GM21528 (cell line): ENCODE measurements at regions not wholly inside any gene's neighbourhood (a gene's known extent, or its start where the extent isn't known, plus 50 kb on each side); places are given as distances from the start of the nearest gene placed in this dataset.

Experiments used
- ATAC-seq: cut with Tn5 transposase; IDR thresholded peaks from one replicate; pipeline ENCODE4 v1.9.1; 2021; ENCODE audit warnings: mild to moderate bottlenecking, moderate library complexity; ENCODE audit not compliant: unreplicated experiment, low FRiP score

GRCh38 chr3:195003006-195003892 lies 267.7 kb downstream of the XXYLT1 start:
- ATAC-seq: no peak

- ATAC-seq: no peak
Observed at GRCh38 chr3:195003893-195004289, 267.1 kb downstream of the XXYLT1 start.

- no peak for ATAC-seq
Observed at GRCh38 chr3:195004512-195005250, 266.3 kb downstream of the XXYLT1 start.

GRCh38 chr3:195005251-195005620 lies 265.7 kb downstream of the XXYLT1 start:
- no peak for ATAC-seq

- no peak for ATAC-seq
Observed at GRCh38 chr3:195005759-195006510, 265.0 kb downstream of the XXYLT1 start.

- ATAC-seq: no peak
Observed at GRCh38 chr3:195007151-195007550, 263.8 kb downstream of the XXYLT1 start.

GRCh38 chr3:195007766-195008165 lies 263.2 kb downstream of the XXYLT1 start:
- no peak for ATAC-seq

- no peak for ATAC-seq
Observed at GRCh38 chr3:195008816-195009215, 262.1 kb downstream of the XXYLT1 start.

GRCh38 chr3:195009616-195010015 lies 261.3 kb downstream of the XXYLT1 start:
- ATAC-seq: no peak

- no peak for ATAC-seq
Observed at GRCh38 chr3:195010551-195011100, 260.3 kb downstream of the XXYLT1 start.

GRCh38 chr3:195011231-195011834 lies 259.6 kb downstream of the XXYLT1 start:
- no peak for ATAC-seq

GRCh38 chr3:195012100-195012499 lies 258.9 kb downstream of the XXYLT1 start:
- ATAC-seq: no peak

- no peak for ATAC-seq
Observed at GRCh38 chr3:195012571-195012970, 258.4 kb downstream of the XXYLT1 start.

GRCh38 chr3:195013411-195014361 lies 257.3 kb downstream of the XXYLT1 start:
- ATAC-seq: no peak

- no peak for ATAC-seq
Observed at GRCh38 chr3:195015021-195015420, 255.9 kb downstream of the XXYLT1 start.

GRCh38 chr3:195017151-195017550 lies 253.8 kb downstream of the XXYLT1 start:
- no peak for ATAC-seq
